ENCODE measurements at regions not wholly inside any gene's neighbourhood (a gene's known extent, or its start where the extent isn't known, plus 50 kb on each side); places are given as distances from the start of the nearest gene placed in this dataset.

GRCh38 chr10:83991986-83992753 is 147.1 kb upstream of the GHITM start:
- peaks cover 24% of the 10 kb centered on the region for H3K27me3 Mint-ChIP-seq (ENCODE audit: low read depth, poor library complexity)
- DNase-seq: peak; percentile 59
- no peaks in the 10 kb centered on the region for H3K9me3 Mint-ChIP-seq
- H3K4me3 Mint-ChIP-seq: no peak overlapping the region
- H3K4me1 Mint-ChIP-seq: peaks cover 13% of the 10 kb centered on the region
- peak; percentile 40 for TF ChIP-seq CTCF (IDR thresholded peaks at IDR 0.05)
- H3K27ac Mint-ChIP-seq: no peak overlapping the region
- H3K36me3 Mint-ChIP-seq (ENCODE audit: low read depth): no peaks in the 10 kb centered on the region

- no peak for DNase-seq
- Mint-ChIP-seq H3K9me3 (no peaks in the 10 kb centered on the region), H3K27me3 (ENCODE audit: low read depth, poor library complexity) (peaks cover 22% of the 10 kb centered on the region), H3K27ac (no peak overlapping the region), H3K4me3 (no peak overlapping the region), H3K36me3 (ENCODE audit: low read depth) (no peaks in the 10 kb centered on the region), H3K4me1 (peaks cover 13% of the 10 kb centered on the region)
- TF ChIP-seq CTCF (IDR thresholded peaks at IDR 0.05): no peak
Measured at GRCh38 chr10:83994325-83994724, 145.0 kb upstream of the GHITM start.

GRCh38 chr10:83995738-83996331 is 143.5 kb upstream of the GHITM start:
- peaks cover 13% of the 10 kb centered on the region for H3K4me1 Mint-ChIP-seq
- peak; percentile 4 for DNase-seq
- no peaks in the 10 kb centered on the region for H3K9me3 Mint-ChIP-seq
- no peak overlapping the region for H3K27ac Mint-ChIP-seq
- TF ChIP-seq CTCF (IDR thresholded peaks at IDR 0.05): no peak
- no peaks in the 10 kb centered on the region for H3K36me3 Mint-ChIP-seq (ENCODE audit: low read depth)
- peaks cover 25% of the 10 kb centered on the region for H3K27me3 Mint-ChIP-seq (ENCODE audit: low read depth, poor library complexity)
- H3K4me3 Mint-ChIP-seq: no peak overlapping the region

GRCh38 chr10:84004221-84004620 is 135.1 kb upstream of the GHITM start:
- no peak for DNase-seq
- no peak for TF ChIP-seq CTCF (IDR thresholded peaks at IDR 0.05)
- H3K36me3 Mint-ChIP-seq (ENCODE audit: low read depth): no peaks in the 10 kb centered on the region

GRCh38 chr10:84005403-84005802 is 133.9 kb upstream of the GHITM start:
- no peak for DNase-seq
- TF ChIP-seq CTCF (IDR thresholded peaks at IDR 0.05): no peak
- Mint-ChIP-seq H3K27ac (no peak overlapping the region), H3K36me3 (ENCODE audit: low read depth) (no peaks in the 10 kb centered on the region), H3K9me3 (peaks cover 7% of the 10 kb centered on the region), H3K4me3 (no peak overlapping the region), H3K27me3 (ENCODE audit: low read depth, poor library complexity) (peaks cover 10% of the 10 kb centered on the region), H3K4me1 (no peaks in the 10 kb centered on the region)

More at GRCh38 chr10:84004221-84004620, 135.1 kb upstream of the GHITM start:
- Mint-ChIP-seq H3K4me1 (no peaks in the 10 kb centered on the region), H3K4me3 (no peak overlapping the region), H3K27me3 (ENCODE audit: low read depth, poor library complexity) (peaks cover 12% of the 10 kb centered on the region), H3K27ac (no peak overlapping the region), H3K9me3 (no peaks in the 10 kb centered on the region)

GRCh38 chr10:84007482-84007881 is 131.8 kb upstream of the GHITM start:
- Mint-ChIP-seq H3K27ac (no peak overlapping the region), H3K9me3 (peaks cover 7% of the 10 kb centered on the region), H3K36me3 (ENCODE audit: low read depth) (no peaks in the 10 kb centered on the region), H3K4me3 (no peak overlapping the region), H3K4me1 (no peaks in the 10 kb centered on the region), H3K27me3 (ENCODE audit: low read depth, poor library complexity) (peaks cover 14% of the 10 kb centered on the region)
- TF ChIP-seq CTCF (IDR thresholded peaks at IDR 0.05): no peak
- no peak for DNase-seq
